ENCODE measurements at regions not wholly inside any gene's neighbourhood (a gene's known extent, or its start where the extent isn't known, plus 50 kb on each side); places are given as distances from the start of the nearest gene placed in this dataset.

- no peak for TF ChIP-seq CTCF (conservative IDR thresholded peaks at IDR 0.05; ENCODE audit: low read depth, low read length)
- no peak for TF ChIP-seq EZH2 (IDR thresholded peaks at IDR 0.05; ENCODE audit: borderline replicate concordance, low read depth, low read length, poor library complexity, severe bottlenecking)
Observed at GRCh38 chr12:107593713-107594381, 91.8 kb upstream of the PWP1 start.
